A549 (cell line): ENCODE measurements at regions not wholly inside any gene's neighbourhood (a gene's known extent, or its start where the extent isn't known, plus 50 kb on each side); places are given as distances from the start of the nearest gene placed in this dataset.

Experiments
- ATAC-seq, 2 experiments: fragments of 200-7000 bp in 1 of 2; fragments of >200 bp in 1 of 2; cut with Nextera tagmentation in 1 of 2; cut with Tn5 transposase in 1 of 2; 3 replicates each; pipeline versions ENCODE4 v1.8.0 to v1.9.1; 2018 to 2020; ENCODE audit warnings: mild to moderate bottlenecking in 1 of 2, moderate library complexity in 1 of 2
- CTCF ChIA-PET: fragments of 300-600 bp; sonication (Branson Sonifier 250); formaldehyde crosslinking; extraction: SDS; loops from one replicate; lab custom pipeline; 2021; ENCODE audit warnings: antibody characterized with exemption, inconsistent platforms; lab: Yijun Ruan, JAX
- POLR2A ChIA-PET: fragments of 350-600 bp; formaldehyde crosslinking; extraction: SDS; loops from one replicate; lab custom pipeline; 2021; ENCODE audit warnings: antibody characterized with exemption, inconsistent platforms; lab: Yijun Ruan, JAX
- DNase-seq, 2 experiments: peaks; one replicate each; pipeline versions ENCODE4 v3.0.0 to v3.0.0-alpha.2; 2011 to 2016; ENCODE audit warnings: low read depth in 1 of 2, low spot score in 1 of 2
- FAIRE-seq: peaks from 2 replicates; lab custom pipeline; 2011; peaks lifted over from hg19 to GRCh38; lab: Jason Lieb, UNC
- H3K27ac ChIP-seq, 2 experiments: fragments of >200 bp; sonication (Bioruptor Twin); formaldehyde crosslinking; 3 replicates each; pipeline ENCODE4 v1.5.1; 2016 to 2017
- H3K4me1 ChIP-seq: fragments of >200 bp; sonication (Bioruptor Twin); formaldehyde crosslinking; 3 replicates; pipeline ENCODE4 v1.6.1; 2016
- H3K4me2 ChIP-seq: fragments of >200 bp; sonication (Bioruptor Twin); formaldehyde crosslinking; 3 replicates; pipeline ENCODE4 v1.6.1; 2016
- H3K4me3 ChIP-seq: fragments of >200 bp; sonication (Bioruptor Twin); formaldehyde crosslinking; 3 replicates; pipeline ENCODE4 v1.5.1; 2016
- H3K9me3 ChIP-seq: fragments of >200 bp; sonication (Bioruptor Twin); formaldehyde crosslinking; 3 replicates; pipeline ENCODE4 v1.6.1; 2016
- ATOH8 ChIP-seq: fragments of 250-450 bp; sonication (Bioruptor Pico); IDR thresholded peaks from 2 replicates; pipeline ENCODE4 v1.5.0; 2020; ENCODE audit warnings: low read depth, mild to moderate bottlenecking, moderate library complexity
- BHLHE40 ChIP-seq: IDR thresholded peaks from 2 replicates; pipeline ENCODE4 v1.6.1; 2012; ENCODE audit warnings: low read depth, low read length, inconsistent platforms
- CHD4 ChIP-seq: fragments of 200-600 bp; sonication (generic); IDR thresholded peaks from 2 replicates; pipeline ENCODE4 v1.6.1; 2016; ENCODE audit warnings: antibody characterized with exemption, mild to moderate bottlenecking, borderline replicate concordance
- EHF ChIP-seq: fragments of 250-450 bp; sonication (Bioruptor Pico); IDR thresholded peaks from 2 replicates; pipeline ENCODE4 v1.5.0; 2020; ENCODE audit warnings: mild to moderate bottlenecking
- EP300 ChIP-seq, 2 experiments: fragments of >200 bp; sonication (Bioruptor Twin); formaldehyde crosslinking; IDR thresholded peaks; 2 replicates in 1 of 2; 3 replicates in 1 of 2; pipeline ENCODE4 v1.6.1; 2016 to 2017
- ESRRA ChIP-seq: fragments of 150-350 bp; IDR thresholded peaks from 2 replicates; pipeline ENCODE4 v1.6.1; 2014; ENCODE audit warnings: mild to moderate bottlenecking, low read length, borderline replicate concordance
- FOSL2 ChIP-seq, 2 experiments: fragments of 450-650 bp in 1 of 2; fragments of >200 bp in 1 of 2; sonication (Bioruptor Twin) in 1 of 2; formaldehyde crosslinking; IDR thresholded peaks; 2 replicates each; pipeline versions ENCODE4 v1.5.0 to v1.6.1; 2016 to 2020; ENCODE audit warnings: mild to moderate bottlenecking in 1 of 2, moderate library complexity in 1 of 2
- FOXS1 ChIP-seq: fragments of 250-450 bp; sonication (Bioruptor Pico); IDR thresholded peaks from 2 replicates; pipeline ENCODE4 v1.5.0; 2020; ENCODE audit warnings: mild to moderate bottlenecking, moderate library complexity
- GATA3 ChIP-seq: IDR thresholded peaks from 2 replicates; pipeline ENCODE4 v1.6.1; 2012; ENCODE audit warnings: borderline replicate concordance
- HOXA7 ChIP-seq: fragments of 250-450 bp; sonication (Bioruptor Pico); IDR thresholded peaks from 2 replicates; pipeline ENCODE4 v1.5.0; 2020; ENCODE audit warnings: mild to moderate bottlenecking, moderate library complexity
- HOXB13 ChIP-seq: fragments of 250-450 bp; sonication (Bioruptor Pico); IDR thresholded peaks from 2 replicates; pipeline ENCODE4 v1.5.0; 2020; ENCODE audit warnings: low read depth, mild to moderate bottlenecking, moderate library complexity
- HOXB5 ChIP-seq: fragments of 250-450 bp; sonication (Bioruptor Pico); IDR thresholded peaks from 2 replicates; pipeline ENCODE4 v1.5.0; 2020; ENCODE audit warnings: mild to moderate bottlenecking, moderate library complexity
- JUN ChIP-seq, 2 experiments: fragments of >200 bp; sonication (Bioruptor Twin); formaldehyde crosslinking; IDR thresholded peaks; 2 replicates in 1 of 2; 3 replicates in 1 of 2; pipeline ENCODE4 v1.6.1; 2016 to 2017
- JUNB ChIP-seq: fragments of >200 bp; sonication (Bioruptor Twin); formaldehyde crosslinking; IDR thresholded peaks from 2 replicates; pipeline ENCODE4 v1.6.1; 2016
- KDM1A ChIP-seq: fragments of 200-600 bp; sonication (generic); IDR thresholded peaks from 2 replicates; pipeline ENCODE4 v1.6.1; 2016; ENCODE audit warnings: low read depth, mild to moderate bottlenecking
- KDM5A ChIP-seq: fragments of 200-600 bp; sonication (generic); IDR thresholded peaks from 2 replicates; pipeline ENCODE4 v1.6.1; 2016; ENCODE audit warnings: antibody characterized with exemption, mild to moderate bottlenecking
- MYC ChIP-seq: IDR thresholded peaks from 2 replicates; pipeline ENCODE4 v1.6.1; 2012; ENCODE audit warnings: mild to moderate bottlenecking, inconsistent platforms, low read length, improper control_type of control experiment, borderline replicate concordance
- NR3C1 ChIP-seq: fragments of >200 bp; sonication (Bioruptor Twin); formaldehyde crosslinking; IDR thresholded peaks from 3 replicates; pipeline ENCODE4 v1.6.1; 2017
- RAD21 ChIP-seq, 2 experiments: fragments of >200 bp in 1 of 2; sonication (Bioruptor Twin) in 1 of 2; formaldehyde crosslinking in 1 of 2; IDR thresholded peaks in 1 of 2; conservative IDR thresholded peaks in 1 of 2; 2 replicates in 1 of 2; 3 replicates in 1 of 2; pipeline ENCODE4 v1.6.1; 2012 to 2018; ENCODE audit warnings: inconsistent platforms in 1 of 2
- RFX5 ChIP-seq: fragments of 450-650 bp; IDR thresholded peaks from 2 replicates; pipeline ENCODE4 v1.7.1; 2014; ENCODE audit warnings: antibody characterized with exemption, mild to moderate bottlenecking, moderate library complexity
- RNF2 ChIP-seq: fragments of 200-600 bp; sonication (generic); IDR thresholded peaks from 2 replicates; pipeline ENCODE4 v1.6.1; 2016; ENCODE audit warnings: low read depth, mild to moderate bottlenecking, antibody characterized with exemption, moderate library complexity, borderline replicate concordance
- SREBF2 ChIP-seq: fragments of 450-650 bp; IDR thresholded peaks from 2 replicates; pipeline ENCODE4 v1.6.1; 2014; ENCODE audit warnings: mild to moderate bottlenecking, moderate library complexity
- TFCP2L1 ChIP-seq: fragments of 250-450 bp; sonication (Bioruptor Pico); IDR thresholded peaks from 2 replicates; pipeline ENCODE4 v1.5.0; 2021; ENCODE audit warnings: mild to moderate bottlenecking
- USF2 ChIP-seq: fragments of 450-650 bp; IDR thresholded peaks from 2 replicates; pipeline ENCODE4 v1.6.1; 2014; ENCODE audit warnings: antibody characterized with exemption
- ZC3H11A ChIP-seq: fragments of 450-650 bp; IDR thresholded peaks from 2 replicates; pipeline ENCODE4 v1.6.1; 2014; ENCODE audit warnings: antibody characterized with exemption, mild to moderate bottlenecking
- ZNF302 ChIP-seq: fragments of 250-450 bp; sonication (Bioruptor Pico); IDR thresholded peaks from 2 replicates; pipeline ENCODE4 v1.9.0; 2021; ENCODE audit warnings: inconsistent platforms, mild to moderate bottlenecking, moderate library complexity
- WGBS: methylation state at CpG from one replicate; pipeline ENCODE4 v1.1.6; 2017; ENCODE audit errors: missing lambda C conversion rate; 5-methylcytosine and 5-hydroxymethylcytosine counted together
- TF ChIP-seq, protein P1 (sequence below): IDR thresholded peaks from 2 replicates; pipeline ENCODE4 v1.6.1; 2012

- TF ChIP-seq, protein P1, sequence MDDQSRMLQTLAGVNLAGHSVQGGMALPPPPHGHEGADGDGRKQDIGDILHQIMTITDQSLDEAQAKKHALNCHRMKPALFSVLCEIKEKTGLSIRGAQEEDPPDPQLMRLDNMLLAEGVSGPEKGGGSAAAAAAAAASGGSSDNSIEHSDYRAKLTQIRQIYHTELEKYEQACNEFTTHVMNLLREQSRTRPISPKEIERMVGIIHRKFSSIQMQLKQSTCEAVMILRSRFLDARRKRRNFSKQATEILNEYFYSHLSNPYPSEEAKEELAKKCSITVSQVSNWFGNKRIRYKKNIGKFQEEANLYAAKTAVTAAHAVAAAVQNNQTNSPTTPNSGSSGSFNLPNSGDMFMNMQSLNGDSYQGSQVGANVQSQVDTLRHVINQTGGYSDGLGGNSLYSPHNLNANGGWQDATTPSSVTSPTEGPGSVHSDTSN = no peak
- TF ChIP-seq TFCP2L1 (no peak), MYC (no peak), ESRRA (no peak), JUN (IDR thresholded peaks at IDR 0.05) (no peak)
These were observed 346.1 kb upstream of the ANKRD30A start (continued) for GRCh38 chr10:36779238-36779846.

- no peak for TF ChIP-seq KDM1A
- TF ChIP-seq USF2 = no peak
- no peak for TF ChIP-seq GATA3
- TF ChIP-seq KDM5A = no peak
- no peak for TF ChIP-seq EHF (CRISPR knock-in tag)
- no peak for TF ChIP-seq NR3C1
- TF ChIP-seq RFX5 = no peak
- TF ChIP-seq BHLHE40 = no peak
- no peak for TF ChIP-seq FOXS1 (CRISPR knock-in tag)
- TF ChIP-seq TFCP2L1 = no peak
- TF ChIP-seq CHD4 = no peak
- TF ChIP-seq, protein P1 = no peak
- H3K4me1 ChIP-seq = peaks cover 10% of the 10 kb centered on the region; the same call in 2 of the 3 replicates
- ChIA-PET POLR2A (interaction anchor here (1.2 kb wide), 1 partner anchor 1143 kb away, joined by 4 read pairs; no protein-coding TSS in a partner anchor), CTCF (interaction anchor here (0.6 to 6.2 kb wide), 16 partner anchors 9 to 1658 kb away, joined by 3 to 105 read pairs (median 5); no protein-coding TSS in a partner anchor)
- peak overlapping the region; percentile 40 to 47; a peak in 3 of 6 replicates for H3K27ac ChIP-seq
- H3K9me3 ChIP-seq = no peaks in the 10 kb centered on the region
- no peak overlapping the region for H3K4me2 ChIP-seq
- ATAC-seq (no peak), DNase-seq (no peak), FAIRE-seq (no peak)
- H3K4me3 ChIP-seq = no peak overlapping the region
These were observed 346.7 kb upstream of the ANKRD30A start for GRCh38 chr10:36778651-36779050.

GRCh38 chr10:36773652-36774051 is 351.7 kb upstream of the ANKRD30A start:
- Histone ChIP-seq H3K4me1 (no peaks in the 10 kb centered on the region; the same call in 2 of the 3 replicates), H3K9me3 (no peaks in the 10 kb centered on the region), H3K4me2 (no peak overlapping the region), H3K27ac (no peak overlapping the region), H3K4me3 (no peak overlapping the region)
- FAIRE-seq (no peak), DNase-seq (no peak), ATAC-seq (no peak)
- ChIA-PET CTCF (interaction anchor here (1.0 kb wide), 1 partner anchor 1138 kb away, joined by 5 read pairs; no protein-coding TSS in a partner anchor), POLR2A (no interaction called here)
- 62% methylated on average over 2 of the region's 2 CpGs for WGBS
- no peak for TF ChIP-seq ATOH8 (CRISPR knock-in tag)
- TF ChIP-seq GATA3 = no peak
- no peak for TF ChIP-seq ZNF302 (CRISPR knock-in tag)
- no peak for TF ChIP-seq BHLHE40
- TF ChIP-seq FOSL2 (IDR thresholded peaks at IDR 0.05) = no peak
- no peak for TF ChIP-seq FOSL2 (CRISPR knock-in tag; IDR thresholded peaks at IDR 0.05)
- no peak for TF ChIP-seq HOXB5
- TF ChIP-seq HOXB13 (CRISPR knock-in tag) = no peak
- TF ChIP-seq MYC = no peak
- no peak for TF ChIP-seq ZC3H11A
- no peak for TF ChIP-seq JUN (IDR thresholded peaks at IDR 0.05)
- TF ChIP-seq NR3C1 = no peak
- no peak for TF ChIP-seq SREBF2
- no peak for TF ChIP-seq CHD4
- no peak for TF ChIP-seq RNF2
- TF ChIP-seq JUNB = no peak
- TF ChIP-seq RAD21 (conservative IDR thresholded peaks at IDR 0.05 in 1 of 2, IDR thresholded peaks at IDR 0.05 in 1 of 2) = no peak
- TF ChIP-seq EP300 (IDR thresholded peaks at IDR 0.05) = no peak
- no peak for TF ChIP-seq HOXA7
